ENCODE measurements at regions not wholly inside any gene's neighbourhood (a gene's known extent, or its start where the extent isn't known, plus 50 kb on each side); places are given as distances from the start of the nearest gene placed in this dataset.
A peak's percentile ranks its signal among the peaks of the same experiment; 100 is the strongest.

DNA sequence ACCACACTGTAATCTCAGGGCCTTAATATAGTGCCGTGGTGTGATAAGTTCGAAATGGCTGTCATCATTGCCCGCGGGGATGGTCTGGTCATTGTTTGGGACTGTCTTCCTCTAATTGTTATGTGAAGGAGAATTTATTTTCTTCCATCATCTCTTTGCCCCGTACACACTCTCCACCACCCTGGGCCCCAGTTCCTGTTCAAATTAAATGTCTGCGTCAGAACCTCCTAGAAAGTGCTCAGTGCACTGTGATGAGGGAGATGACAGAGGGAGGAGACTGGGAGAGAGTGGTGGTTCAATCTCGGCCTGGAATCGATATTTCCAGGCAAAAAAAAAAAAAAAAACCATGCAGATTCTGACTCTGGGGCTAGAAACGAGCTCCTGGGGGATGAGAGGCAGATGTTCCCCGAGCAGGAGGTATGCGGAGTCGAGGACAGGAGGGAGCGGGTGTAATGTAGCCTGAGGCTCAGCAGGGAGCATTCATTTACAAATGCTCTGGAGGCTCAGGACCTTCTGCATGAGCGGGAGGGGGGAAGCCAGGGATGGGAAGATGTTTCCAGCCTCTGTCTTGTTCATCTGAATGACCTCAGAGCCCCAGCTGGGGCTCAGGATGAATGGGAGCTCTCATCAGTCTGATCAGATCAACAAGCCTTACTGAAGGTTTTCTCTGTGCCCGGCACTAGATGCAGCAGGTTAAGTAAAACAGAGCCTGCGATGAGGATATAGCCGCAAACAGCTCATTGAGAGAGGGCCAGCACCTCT is 219.5 kb downstream of the TBX5 start:
- peaks cover 0 to 18% (median 6%) of the 10 kb centered on the region in 9 donors for H3K4me1 ChIP-seq
- DNase-seq (no peak), ATAC-seq (peak in 5 of 8 donors; percentile 39 to 83 (median 52))
- no peaks in the 10 kb centered on the region for H3K36me3 ChIP-seq
- H3K27ac ChIP-seq = peak overlapping the region in 1 of 10 donors; percentile 10
- H3K27me3 ChIP-seq = peaks cover 0 to 10% (median 0%) of the 10 kb centered on the region in 7 donors
- no peak overlapping the region for H3K4me3 ChIP-seq
- WGBS, 2 donors = 21 to 26% methylated on average over 17 of the region's 17 CpGs
- intact Hi-C loops (cut with DNase I) = no loop called here
- TF ChIP-seq, protein P1, sequence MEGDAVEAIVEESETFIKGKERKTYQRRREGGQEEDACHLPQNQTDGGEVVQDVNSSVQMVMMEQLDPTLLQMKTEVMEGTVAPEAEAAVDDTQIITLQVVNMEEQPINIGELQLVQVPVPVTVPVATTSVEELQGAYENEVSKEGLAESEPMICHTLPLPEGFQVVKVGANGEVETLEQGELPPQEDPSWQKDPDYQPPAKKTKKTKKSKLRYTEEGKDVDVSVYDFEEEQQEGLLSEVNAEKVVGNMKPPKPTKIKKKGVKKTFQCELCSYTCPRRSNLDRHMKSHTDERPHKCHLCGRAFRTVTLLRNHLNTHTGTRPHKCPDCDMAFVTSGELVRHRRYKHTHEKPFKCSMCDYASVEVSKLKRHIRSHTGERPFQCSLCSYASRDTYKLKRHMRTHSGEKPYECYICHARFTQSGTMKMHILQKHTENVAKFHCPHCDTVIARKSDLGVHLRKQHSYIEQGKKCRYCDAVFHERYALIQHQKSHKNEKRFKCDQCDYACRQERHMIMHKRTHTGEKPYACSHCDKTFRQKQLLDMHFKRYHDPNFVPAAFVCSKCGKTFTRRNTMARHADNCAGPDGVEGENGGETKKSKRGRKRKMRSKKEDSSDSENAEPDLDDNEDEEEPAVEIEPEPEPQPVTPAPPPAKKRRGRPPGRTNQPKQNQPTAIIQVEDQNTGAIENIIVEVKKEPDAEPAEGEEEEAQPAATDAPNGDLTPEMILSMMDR (IDR thresholded peaks at IDR 0.05) = no peak
- H3K9me3 ChIP-seq = peaks cover 0 to 7% (median 0%) of the 10 kb centered on the region in 11 donors

DNA sequence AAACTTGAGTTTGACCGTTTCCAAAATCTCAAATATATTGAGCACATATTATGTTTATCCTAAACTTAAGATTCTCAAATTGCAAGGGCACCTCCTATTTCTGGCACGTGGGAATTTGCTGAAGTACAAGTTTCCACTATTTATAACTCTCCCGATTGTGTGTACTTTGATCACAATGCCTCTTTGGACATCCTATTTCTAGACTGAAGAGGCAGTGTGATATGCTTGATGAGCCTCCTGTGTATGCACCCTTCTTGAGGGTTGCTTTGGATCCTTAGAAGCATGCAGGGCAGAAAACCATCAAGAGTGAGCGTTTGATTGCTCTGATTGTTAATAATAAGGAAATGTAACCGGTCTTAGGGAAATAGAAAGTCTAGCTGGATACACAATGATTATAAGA is 218.9 kb upstream of the RBM19 start:
- Histone ChIP-seq H3K4me1 (peaks cover 0 to 17% (median 6%) of the 10 kb centered on the region in 9 donors), H3K27me3 (peaks cover 0 to 10% (median 0%) of the 10 kb centered on the region in 7 donors), H3K27ac (peak overlapping the region in 3 of 10 donors; percentile 1 to 35 (median 16)), H3K36me3 (no peaks in the 10 kb centered on the region), H3K9me3 (peaks cover 0 to 5% (median 0%) of the 10 kb centered on the region in 11 donors), H3K4me3 (no peak overlapping the region)
- TF ChIP-seq, protein P1 (IDR thresholded peaks at IDR 0.05) = no peak
- WGBS, 2 donors = 35 to 49% methylated on average over 5 of the region's 5 CpGs
- intact Hi-C loops (cut with DNase I) = no loop called here
- ATAC-seq (peak in 5 of 8 donors; percentile 57 to 89 (median 67)), DNase-seq (no peak)

DNA sequence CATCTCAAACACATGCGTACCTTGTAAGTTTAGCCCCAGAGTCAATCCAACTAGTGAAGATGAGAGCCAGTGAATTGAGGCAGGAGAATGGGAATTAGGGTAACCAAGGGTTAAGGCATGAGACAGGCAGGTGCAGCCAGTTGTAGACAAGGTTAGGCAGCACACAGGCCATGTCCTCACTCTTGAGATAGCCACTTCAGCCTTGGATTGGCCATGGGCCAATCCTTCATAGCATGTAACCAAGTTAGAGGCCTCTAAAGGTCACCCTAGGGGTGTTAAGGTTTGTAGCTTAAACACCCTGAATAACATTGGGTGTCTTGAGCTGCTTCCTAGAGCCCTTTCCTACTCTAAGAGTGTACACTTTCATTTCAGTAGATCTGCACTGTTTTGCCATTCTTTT is 208.2 kb upstream of the RBM19 start:
- WGBS, 2 donors = 94 to 96% methylated on average over 1 of the region's 1 CpG
- TF ChIP-seq, protein P1 (IDR thresholded peaks at IDR 0.05) = no peak
- intact Hi-C loops (cut with DNase I) = loop anchor here in 1 of 10 donors (10.0 kb wide), 1 partner anchor 170 kb away; no protein-coding TSS in a partner anchor

GRCh38 chr12:114172135-114172534 is 206.0 kb upstream of the RBM19 start:
- WGBS, 2 donors = 84 to 86% methylated on average over 4 of the region's 4 CpGs
- DNase-seq (no peak), ATAC-seq (no peak)
- Histone ChIP-seq H3K36me3 (no peaks in the 10 kb centered on the region), H3K27me3 (peaks cover 0 to 4% (median 0%) of the 10 kb centered on the region in 7 donors), H3K9me3 (no peaks in the 10 kb centered on the region), H3K4me1 (peaks cover 0 to 17% (median 6%) of the 10 kb centered on the region in 9 donors), H3K27ac (no peak overlapping the region), H3K4me3 (no peak overlapping the region)
- intact Hi-C loops (cut with DNase I) = loop anchor here in 1 of 10 donors (10.0 kb wide), 1 partner anchor 173 kb away; no protein-coding TSS in a partner anchor
- TF ChIP-seq, protein P1 (IDR thresholded peaks at IDR 0.05) = no peak

More for the DNA sequence above, 208.2 kb upstream of the RBM19 start:
- Histone ChIP-seq H3K27me3 (no peaks in the 10 kb centered on the region), H3K27ac (no peak overlapping the region), H3K4me3 (no peak overlapping the region), H3K4me1 (peaks cover 0 to 17% (median 6%) of the 10 kb centered on the region in 9 donors), H3K36me3 (no peaks in the 10 kb centered on the region), H3K9me3 (no peaks in the 10 kb centered on the region)
- ATAC-seq (peak in 7 of 8 donors; percentile 26 to 85 (median 67)), DNase-seq (peak in 1 of 2 donors; percentile 12)
